Suprapubic skin (tissue), 4 donors: ENCODE measurements at regions not wholly inside any gene's neighbourhood (a gene's known extent, or its start where the extent isn't known, plus 50 kb on each side); places are given as distances from the start of the nearest gene placed in this dataset.

Experiments used
- DNase-seq, 2 donors: peaks; one replicate each; pipeline ENCODE4 v3.0.0-alpha.2; 2019; ENCODE audit warnings: low spot score in 2 of 2
- H3K27ac ChIP-seq: fragments of 200-600 bp; sonication (generic); one replicate; pipeline ENCODE4 v1.5.1; 2019
- H3K27me3 ChIP-seq: fragments of 200-600 bp; sonication (generic); one replicate; pipeline ENCODE4 v1.5.1; 2019
- H3K36me3 ChIP-seq: fragments of 200-600 bp; sonication (generic); one replicate; pipeline ENCODE4 v1.5.1; 2019
- H3K4me1 ChIP-seq: fragments of 200-600 bp; sonication (generic); one replicate; pipeline ENCODE4 v1.5.1; 2019
- H3K4me3 ChIP-seq: fragments of 200-600 bp; sonication (generic); one replicate; pipeline ENCODE4 v1.5.1; 2019; ENCODE audit warnings: mild to moderate bottlenecking
- H3K9me3 ChIP-seq: fragments of 200-600 bp; sonication (generic); one replicate; pipeline ENCODE4 v1.5.1; 2019
- CTCF ChIP-seq, 2 donors: fragments of 200-600 bp in 1 of 2; fragments of 450-650 bp in 1 of 2; sonication (generic) in 1 of 2; IDR thresholded peaks; one replicate each; pipeline ENCODE4 v1.5.1; 2016 to 2019; ENCODE audit warnings: antibody characterized with exemption in 2 of 2, mild to moderate bottlenecking in 1 of 2, moderate library complexity in 1 of 2
- EP300 ChIP-seq: sonication (generic); formaldehyde crosslinking; IDR thresholded peaks from one replicate; pipeline ENCODE4 v1.6.1; 2017; ENCODE audit warnings: antibody characterized with exemption
- POLR2A ChIP-seq, 2 donors: fragments of 450-650 bp; IDR thresholded peaks; one replicate each; pipeline ENCODE4 v1.6.1; 2017; ENCODE audit warnings: antibody characterized with exemption in 2 of 2, mild to moderate bottlenecking in 2 of 2, moderate library complexity in 2 of 2
- POLR2AphosphoS5 ChIP-seq, 3 donors: sonication (generic); formaldehyde crosslinking; IDR thresholded peaks; one replicate each; pipeline ENCODE4 v1.6.1; 2017; ENCODE audit warnings: antibody characterized with exemption in 3 of 3
- WGBS: methylation state at CpG from one replicate; pipeline ENCODE4 v1.1.5; 2018; 5-methylcytosine and 5-hydroxymethylcytosine counted together

- DNase-seq = no peak
- no peak overlapping the region for H3K27ac ChIP-seq
- H3K4me1 ChIP-seq = peaks cover 31% of the 10 kb centered on the region
Observed at GRCh38 chr1:65055747-65056146, 89.4 kb upstream of the JAK1 start.

GRCh38 chr1:65056234-65056633, 89.9 kb upstream of the JAK1 start:
- WGBS = 89% methylated on average over 1 of the region's 1 CpG
- TF ChIP-seq CTCF (IDR thresholded peaks at IDR 0.05) (no peak), EP300 (no peak), POLR2AphosphoS5 (IDR thresholded peaks at IDR 0.05) (no peak), POLR2A (IDR thresholded peaks at IDR 0.05) (no peak)
- Histone ChIP-seq H3K4me1 (peaks cover 35% of the 10 kb centered on the region), H3K36me3 (peaks cover 31% of the 10 kb centered on the region), H3K9me3 (no peaks in the 10 kb centered on the region), H3K27ac (no peak overlapping the region), H3K27me3 (no peaks in the 10 kb centered on the region), H3K4me3 (no peak overlapping the region)
- no peak for DNase-seq

More at GRCh38 chr1:65055747-65056146, 89.4 kb upstream of the JAK1 start:
- Histone ChIP-seq H3K4me3 (no peak overlapping the region), H3K9me3 (no peaks in the 10 kb centered on the region), H3K27me3 (no peaks in the 10 kb centered on the region), H3K36me3 (peaks cover 31% of the 10 kb centered on the region)
- 56% methylated on average over 2 of the region's 2 CpGs for WGBS
- TF ChIP-seq EP300 (no peak), CTCF (IDR thresholded peaks at IDR 0.05) (no peak), POLR2AphosphoS5 (IDR thresholded peaks at IDR 0.05) (no peak), POLR2A (IDR thresholded peaks at IDR 0.05) (no peak)

- no peak overlapping the region for H3K27ac ChIP-seq
- H3K9me3 ChIP-seq = no peaks in the 10 kb centered on the region
- no peak for DNase-seq
- WGBS = 84% methylated on average over 3 of the region's 3 CpGs
- H3K4me1 ChIP-seq = peaks cover 37% of the 10 kb centered on the region
- H3K36me3 ChIP-seq = peaks cover 31% of the 10 kb centered on the region
- no peak overlapping the region for H3K4me3 ChIP-seq
- TF ChIP-seq POLR2AphosphoS5 (IDR thresholded peaks at IDR 0.05) (no peak), POLR2A (IDR thresholded peaks at IDR 0.05) (no peak), CTCF (IDR thresholded peaks at IDR 0.05) (no peak), EP300 (no peak)
- H3K27me3 ChIP-seq = no peaks in the 10 kb centered on the region
Observed at GRCh38 chr1:65056866-65057265, 90.5 kb upstream of the JAK1 start.

GRCh38 chr1:65059930-65060538, 88.0 kb upstream of the AK4 start:
- Histone ChIP-seq H3K4me1 (peaks cover 63% of the 10 kb centered on the region), H3K9me3 (no peaks in the 10 kb centered on the region), H3K27ac (no peak overlapping the region), H3K4me3 (no peak overlapping the region), H3K36me3 (peaks cover 31% of the 10 kb centered on the region), H3K27me3 (no peaks in the 10 kb centered on the region)
- DNase-seq = no peak
- peak; percentile 60 to 64 for TF ChIP-seq CTCF (IDR thresholded peaks at IDR 0.05)
- TF ChIP-seq EP300 = no peak
- TF ChIP-seq POLR2A (IDR thresholded peaks at IDR 0.05) = no peak
- 17% methylated on average over 7 of the region's 7 CpGs for WGBS

- H3K4me3 ChIP-seq = no peak overlapping the region
- peaks cover 67% of the 10 kb centered on the region for H3K4me1 ChIP-seq
- DNase-seq = no peak
- peaks cover 11% of the 10 kb centered on the region for H3K36me3 ChIP-seq
- no peak overlapping the region for H3K27ac ChIP-seq
- TF ChIP-seq POLR2A (IDR thresholded peaks at IDR 0.05) (no peak), EP300 (no peak), POLR2AphosphoS5 (IDR thresholded peaks at IDR 0.05) (no peak), CTCF (IDR thresholded peaks at IDR 0.05) (no peak)
- no peaks in the 10 kb centered on the region for H3K9me3 ChIP-seq
- H3K27me3 ChIP-seq = no peaks in the 10 kb centered on the region
- WGBS = 43% methylated on average over 2 of the region's 2 CpGs
Observed at GRCh38 chr1:65062339-65062738, 85.7 kb upstream of the AK4 start.
